ENCODE measurements at regions not wholly inside any gene's neighbourhood (a gene's known extent, or its start where the extent isn't known, plus 50 kb on each side); places are given as distances from the start of the nearest gene placed in this dataset.

DNA sequence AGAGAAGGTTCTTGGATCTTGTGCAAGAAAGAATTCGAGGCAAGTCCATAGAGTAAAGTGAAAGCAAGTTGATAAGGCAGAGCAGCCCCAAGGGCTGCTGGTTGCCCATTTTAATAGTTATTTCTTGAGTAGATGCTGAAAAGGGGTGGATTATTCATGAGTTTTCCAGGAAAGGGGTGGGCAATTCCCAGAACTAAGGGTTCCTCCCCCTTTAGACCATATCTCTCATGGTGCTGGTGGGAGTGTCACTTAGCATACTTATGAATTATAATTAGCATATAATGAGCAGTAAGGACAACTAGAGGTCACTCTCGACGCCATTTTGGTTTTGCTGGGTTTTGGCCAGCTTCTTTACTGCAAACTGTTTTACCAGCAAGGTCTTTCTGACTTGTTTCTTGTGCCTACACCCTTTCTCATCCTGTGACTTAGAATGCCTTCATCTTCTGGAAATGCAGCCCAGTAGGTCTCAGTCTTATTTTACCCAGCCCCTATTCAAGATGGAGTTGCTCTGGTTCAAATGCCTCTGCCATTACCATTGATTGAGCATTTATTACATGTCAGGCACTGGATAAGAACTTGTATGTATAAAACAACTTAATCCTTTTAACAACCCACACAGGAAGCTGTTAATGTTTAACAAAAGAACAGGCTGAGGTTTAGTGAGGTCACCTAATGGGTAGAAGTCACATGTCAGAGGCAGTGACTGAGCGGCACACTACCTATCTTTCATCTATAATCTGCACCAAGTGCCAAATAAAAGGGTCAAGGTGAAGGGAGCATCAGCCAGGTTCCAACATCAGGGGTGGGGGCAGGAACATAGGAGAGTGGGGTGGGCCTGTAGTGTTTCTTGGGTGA, 250.9 kb downstream of the ICOS start:
- DNase-seq: no peak

DNA sequence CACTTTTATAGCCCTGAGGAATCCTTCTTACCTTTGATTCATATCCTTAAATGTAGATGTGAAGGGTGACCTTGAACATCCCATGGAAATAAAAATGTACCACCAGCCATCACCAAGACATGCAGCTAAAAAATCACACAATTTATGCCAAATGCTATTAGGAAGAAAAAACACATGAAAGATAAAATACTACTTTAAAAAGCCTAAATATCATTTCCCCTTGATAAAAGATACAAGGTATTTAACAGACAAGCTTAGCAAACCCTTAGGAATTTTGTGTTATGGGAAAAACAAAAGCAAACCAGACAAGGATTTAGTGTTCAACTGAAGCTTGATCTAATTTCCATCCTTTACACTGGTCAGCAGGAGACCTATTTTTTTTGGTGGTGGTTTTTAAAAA, 255.0 kb downstream of the ICOS start:
- DNase-seq: no peak

DNA sequence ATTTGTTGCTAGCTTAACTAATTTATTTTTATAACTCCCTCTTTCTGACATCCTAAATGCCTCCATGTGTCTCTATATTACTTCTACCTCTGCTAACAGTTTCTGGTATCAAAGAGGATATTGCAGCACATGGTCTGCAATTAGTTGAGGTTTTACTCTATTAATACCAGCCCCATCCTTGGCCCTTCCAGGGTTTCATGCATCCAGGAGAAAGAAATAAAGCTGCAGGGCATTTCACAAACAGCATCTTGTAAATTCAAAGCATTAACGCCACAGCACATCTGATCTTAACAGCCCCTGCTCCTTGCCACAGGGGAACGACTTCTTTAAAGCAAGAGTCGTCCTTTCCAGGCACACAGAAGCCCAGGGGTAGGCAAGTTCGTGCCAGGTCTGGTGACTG, 258.9 kb downstream of the ICOS start:
- DNase-seq: no peak

DNA sequence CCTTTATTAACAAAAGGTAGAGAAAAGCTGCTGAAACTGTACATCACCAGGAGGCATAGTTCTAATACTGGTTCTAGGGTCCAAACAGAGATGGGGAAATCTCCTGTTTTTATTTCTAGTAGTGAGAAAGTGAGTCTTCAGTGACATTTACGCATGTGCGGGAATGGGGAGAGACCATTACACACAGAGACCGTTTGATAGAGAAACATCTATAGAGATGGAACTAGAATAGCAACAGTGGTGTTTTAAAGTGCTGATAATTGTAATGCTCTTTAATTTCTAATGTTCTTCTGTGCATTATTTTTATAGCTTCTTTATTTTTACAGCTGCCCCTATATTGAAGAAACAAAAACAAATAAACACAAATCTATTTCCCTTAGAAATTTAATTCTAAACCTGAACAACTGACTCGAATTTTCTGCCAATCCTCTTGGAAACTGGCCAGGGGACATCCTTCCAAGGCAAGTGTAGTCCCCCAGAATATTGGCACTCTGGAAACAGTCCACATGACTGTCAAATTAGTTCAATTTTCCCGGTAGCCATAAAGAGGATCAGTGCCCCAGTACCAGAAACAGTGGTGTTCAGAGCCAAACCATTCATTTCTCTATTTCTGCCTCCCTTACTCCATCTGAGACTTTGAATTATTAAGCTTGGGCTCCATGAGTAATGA, 260.9 kb downstream of the ICOS start:
- DNase-seq: no peak

DNA sequence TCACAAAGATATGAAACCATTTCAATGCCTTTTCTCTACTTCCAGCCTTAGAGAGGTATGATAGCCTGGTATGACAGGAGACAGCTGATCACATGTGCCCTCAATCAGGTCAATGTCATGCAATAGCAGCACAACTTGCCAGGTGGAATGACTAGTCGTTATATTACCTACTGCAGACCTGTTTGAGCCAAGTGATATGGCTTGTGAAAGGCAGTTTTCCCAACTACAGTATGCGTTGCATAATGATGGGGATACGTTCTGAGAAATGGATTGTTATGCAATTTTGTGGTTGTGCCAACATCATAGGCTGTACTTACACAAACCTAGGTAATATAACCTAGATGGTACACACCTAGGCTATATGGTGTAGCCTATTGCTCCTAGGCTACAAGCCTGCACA, 262.8 kb downstream of the ICOS start:
- DNase-seq: no peak

DNA sequence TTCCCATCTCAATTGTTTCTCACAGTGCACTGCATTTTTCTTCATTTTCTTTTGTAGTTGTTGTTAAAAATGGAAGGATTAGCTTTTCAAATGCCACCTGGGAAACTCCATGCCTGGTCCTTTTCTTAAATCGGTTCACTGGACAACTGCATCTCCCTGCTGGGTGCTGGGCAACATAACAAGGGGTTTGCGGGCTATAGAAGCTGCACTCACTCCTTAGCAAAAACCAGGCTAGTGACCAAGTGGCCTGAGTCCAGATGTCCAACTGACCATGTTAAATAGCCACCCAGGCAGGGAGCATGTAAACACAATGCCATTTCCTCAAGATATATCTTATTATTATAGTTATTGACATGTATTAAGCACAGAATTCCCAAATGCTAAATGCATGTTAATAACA, 264.9 kb downstream of the ICOS start:
- no peak for DNase-seq

DNA sequence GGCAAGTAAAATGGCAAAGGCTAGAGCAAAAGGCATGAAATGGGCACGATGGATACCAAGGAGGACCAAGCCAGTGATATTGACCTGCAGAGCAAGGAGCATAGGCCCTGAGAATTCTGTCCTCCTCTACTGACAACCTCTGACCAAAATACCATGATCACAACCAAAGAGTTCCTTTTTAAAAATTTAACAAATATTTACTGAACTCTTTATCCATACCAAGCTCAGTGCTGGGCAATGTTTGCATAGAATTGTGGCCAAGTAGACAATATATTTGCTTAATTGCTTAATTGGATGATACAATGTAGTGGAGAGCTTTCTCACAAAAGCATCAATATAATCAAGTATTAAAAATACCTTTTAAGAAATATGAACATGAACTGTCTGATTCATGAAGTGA, 265.7 kb downstream of the ICOS start:
- no peak for DNase-seq

DNA sequence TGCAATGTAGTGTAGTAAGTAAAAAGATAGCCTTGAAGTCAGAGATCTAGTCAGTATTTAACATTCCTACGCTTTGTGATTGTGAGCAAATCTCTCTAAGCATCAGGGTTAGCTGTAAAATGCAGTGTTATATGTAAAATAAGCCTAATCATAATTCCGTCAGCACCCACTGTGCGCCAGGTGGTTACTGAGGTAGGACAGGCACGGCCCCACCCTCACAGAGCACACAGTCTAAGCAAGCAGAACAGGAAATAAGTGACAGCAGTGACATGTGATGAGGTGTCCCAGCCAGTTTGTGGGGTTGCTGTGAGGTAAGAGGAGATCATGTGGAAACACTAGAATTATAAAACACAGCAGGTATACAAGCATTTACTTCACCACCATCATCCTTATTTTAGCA, 267.1 kb downstream of the ICOS start:
- no peak for DNase-seq

DNA sequence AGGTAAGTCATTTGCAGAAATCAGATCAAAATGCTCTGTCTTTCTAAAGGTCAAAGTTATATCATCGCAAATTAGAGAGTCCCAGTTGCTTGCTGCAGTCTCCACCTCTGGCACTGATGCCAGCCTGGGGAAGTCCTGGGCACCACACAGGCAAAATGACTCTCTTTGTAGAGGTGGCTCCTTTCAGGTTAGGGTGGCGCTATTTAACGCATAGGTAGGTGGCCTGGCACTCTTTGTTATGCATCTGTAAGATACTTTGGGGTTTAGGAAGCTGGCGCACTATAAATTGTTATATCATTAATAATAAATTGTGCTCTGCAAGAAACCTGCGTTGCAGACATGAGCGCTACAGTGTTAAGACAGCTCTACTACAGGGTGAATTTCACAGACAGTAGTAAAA, 268.5 kb downstream of the ICOS start:
- no peak for DNase-seq

DNA sequence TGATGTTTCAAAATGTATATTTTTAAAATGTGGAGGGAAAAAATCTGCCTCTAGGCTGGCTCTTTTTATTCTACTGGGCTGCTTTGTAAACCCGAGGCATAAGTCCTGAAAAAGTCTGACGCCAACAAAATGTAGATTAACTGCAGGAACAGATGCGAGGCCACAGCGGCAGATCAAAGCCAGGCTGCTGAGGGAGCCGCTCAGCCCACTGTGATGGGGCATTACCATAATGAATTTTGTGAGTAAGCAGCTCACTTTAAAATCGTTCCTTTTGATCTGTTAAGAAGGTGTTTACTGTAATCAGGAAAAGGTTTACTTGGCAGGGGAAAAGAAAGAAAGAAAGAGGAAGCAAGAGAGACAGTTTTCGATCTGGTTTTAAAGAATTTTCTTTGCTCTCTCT, 269.0 kb downstream of the ICOS start:
- no peak for DNase-seq

DNA sequence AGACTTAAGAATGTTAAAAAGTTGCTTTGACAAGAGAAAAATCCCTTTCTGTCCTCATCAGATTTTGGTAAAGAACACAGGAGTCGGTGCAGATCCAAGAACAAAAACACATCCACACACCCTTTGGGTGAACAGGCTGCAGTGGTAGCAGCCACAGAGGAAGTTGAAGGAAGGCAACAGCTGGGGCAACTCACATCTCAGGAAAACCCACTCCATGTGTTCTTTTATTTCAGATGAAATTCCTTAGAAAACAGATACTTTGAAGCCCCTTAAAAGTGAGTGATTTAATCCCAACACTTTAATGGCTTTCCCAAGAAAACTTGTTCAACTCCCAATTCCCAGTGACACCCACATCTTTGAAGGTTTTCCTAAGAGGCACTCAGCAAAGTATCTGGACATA, 271.3 kb downstream of the ICOS start:
- DNase-seq: no peak

DNA sequence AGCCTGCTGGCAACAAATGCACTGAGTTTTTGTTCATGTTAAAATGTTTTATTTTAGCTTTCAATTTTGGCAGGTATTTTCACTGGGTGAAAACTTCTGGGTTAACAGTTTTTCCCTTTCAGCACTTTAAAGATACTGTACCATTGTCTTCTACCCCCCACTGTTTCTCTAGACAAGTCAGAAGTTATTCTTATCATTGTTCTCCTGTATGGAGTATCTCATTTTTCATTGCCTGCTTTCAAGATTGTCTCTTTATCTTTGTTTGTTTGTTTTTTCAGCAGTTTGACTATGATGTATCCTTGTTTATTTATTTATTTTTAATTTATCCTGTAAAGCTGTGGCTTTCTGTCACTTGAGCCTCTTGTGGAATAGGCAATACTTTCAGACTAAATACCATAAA, 277.0 kb downstream of the ICOS start:
- no peak for DNase-seq

DNA sequence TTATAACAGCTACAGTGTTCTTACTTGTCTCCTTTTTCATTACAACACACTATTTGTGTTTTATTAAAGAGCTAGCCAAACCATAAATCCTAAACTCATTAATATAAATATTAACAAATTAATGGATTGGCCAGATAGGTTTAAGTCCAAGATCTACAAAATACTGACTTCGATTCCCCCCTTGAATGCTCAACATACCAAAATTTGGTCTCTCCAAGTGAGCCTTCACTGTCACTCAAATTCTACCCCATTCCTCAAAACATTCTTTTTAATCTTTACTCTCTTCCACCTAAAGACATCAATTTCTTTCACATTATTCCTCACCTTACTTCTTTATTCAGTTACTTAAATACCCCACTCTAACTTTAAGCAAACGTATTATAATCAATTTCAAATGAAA, 281.5 kb downstream of the ICOS start:
- no peak for DNase-seq

DNA sequence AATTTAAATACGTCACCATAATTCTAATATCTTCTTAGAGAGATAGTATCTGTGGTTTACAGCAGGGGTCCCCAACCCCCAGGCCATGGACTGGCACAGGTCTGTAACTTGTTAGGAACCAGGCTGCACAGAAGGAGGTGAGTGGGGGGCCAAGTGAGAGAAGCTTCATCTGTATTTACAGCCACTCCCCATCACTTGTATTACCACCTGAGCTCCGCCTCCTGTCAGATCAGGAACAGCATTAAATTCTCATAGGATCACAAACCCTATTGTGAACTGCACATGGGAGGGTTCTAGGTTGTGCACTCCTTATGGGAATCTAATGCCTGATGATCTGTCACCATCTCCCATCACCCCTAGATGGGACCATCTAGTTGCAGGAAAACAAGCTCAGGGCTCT, 282.6 kb downstream of the ICOS start:
- DNase-seq: no peak

DNA sequence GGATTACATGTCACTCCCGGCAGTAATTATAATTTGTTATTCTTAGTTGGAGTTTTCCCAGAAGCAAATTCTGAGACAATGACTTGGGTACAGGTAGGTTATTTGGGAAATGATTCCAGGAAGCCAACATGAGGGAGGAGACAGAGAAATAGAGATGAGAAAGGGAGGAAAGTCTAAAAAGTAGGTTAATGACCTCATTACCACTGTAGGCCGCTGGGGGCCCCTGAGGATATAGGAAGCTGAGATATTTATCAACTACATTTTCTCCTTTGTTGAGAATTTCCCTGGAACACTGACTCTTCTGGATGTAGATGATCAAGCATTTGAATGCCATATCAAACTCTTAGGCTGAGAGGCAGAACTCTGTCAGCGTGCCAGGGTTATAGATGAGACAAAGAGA, 284.3 kb downstream of the ICOS start:
- no peak for DNase-seq

DNA sequence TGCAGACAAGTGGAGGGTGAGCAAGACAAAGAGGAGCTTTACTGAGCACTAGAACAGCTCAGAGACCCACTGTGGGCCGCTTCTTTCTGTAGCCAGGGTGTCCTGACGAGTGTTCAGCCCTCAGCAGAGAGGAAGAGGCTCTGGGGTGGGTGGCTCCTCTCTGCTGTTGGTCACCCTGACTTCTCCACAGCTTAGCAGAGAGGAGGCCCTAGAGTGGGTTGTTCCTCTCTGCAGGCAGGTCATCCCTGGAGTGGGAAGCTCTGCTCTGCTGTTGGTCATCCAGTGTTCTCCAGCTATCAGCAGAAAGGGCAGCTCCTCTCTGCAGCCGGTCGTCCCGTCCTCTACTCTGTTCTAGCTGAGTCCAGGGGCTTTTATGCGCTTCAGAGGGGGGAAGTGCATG, 286.5 kb downstream of the ICOS start:
- no peak for DNase-seq

DNA sequence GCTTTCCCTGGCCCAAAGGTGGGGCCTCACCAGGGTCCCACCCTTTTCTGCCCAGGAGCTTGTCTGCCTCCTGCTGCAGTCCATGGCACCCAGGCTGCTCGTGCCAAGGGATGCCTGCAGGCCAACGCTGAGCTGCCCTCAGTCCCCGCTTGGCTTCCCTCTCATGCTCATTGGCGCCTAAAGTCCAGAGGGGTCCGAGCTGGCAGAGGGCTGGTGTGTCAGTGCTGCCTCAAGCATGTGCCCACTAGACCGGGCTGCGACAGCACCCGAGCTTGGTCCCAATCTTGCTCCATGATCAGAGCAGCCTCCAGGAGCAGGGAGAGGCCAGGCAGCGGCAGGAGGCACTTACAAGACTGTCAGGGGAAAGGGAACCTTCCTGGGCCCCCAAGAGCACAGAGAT, 287.0 kb downstream of the ICOS start:
- DNase-seq: no peak

DNA sequence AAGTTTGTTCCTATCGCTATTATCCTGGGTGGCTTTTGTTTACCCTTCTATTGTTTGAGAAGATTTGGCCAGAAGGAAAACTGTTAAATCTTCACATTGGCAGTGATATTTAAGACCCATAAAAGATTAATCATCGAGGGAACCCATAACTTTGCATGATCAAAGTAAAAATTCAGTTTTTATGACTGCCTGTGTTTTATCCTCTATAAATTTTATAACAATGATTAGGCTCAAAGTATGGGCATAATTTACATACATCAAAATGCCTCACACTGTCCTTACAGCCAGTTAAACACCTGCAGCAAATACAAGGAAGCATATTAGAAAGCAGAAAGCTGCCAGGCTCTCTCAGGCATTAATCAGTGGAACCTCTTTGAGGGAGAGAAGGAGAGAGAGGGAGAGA, 289.1 kb downstream of the ICOS start:
- DNase-seq: no peak

DNA sequence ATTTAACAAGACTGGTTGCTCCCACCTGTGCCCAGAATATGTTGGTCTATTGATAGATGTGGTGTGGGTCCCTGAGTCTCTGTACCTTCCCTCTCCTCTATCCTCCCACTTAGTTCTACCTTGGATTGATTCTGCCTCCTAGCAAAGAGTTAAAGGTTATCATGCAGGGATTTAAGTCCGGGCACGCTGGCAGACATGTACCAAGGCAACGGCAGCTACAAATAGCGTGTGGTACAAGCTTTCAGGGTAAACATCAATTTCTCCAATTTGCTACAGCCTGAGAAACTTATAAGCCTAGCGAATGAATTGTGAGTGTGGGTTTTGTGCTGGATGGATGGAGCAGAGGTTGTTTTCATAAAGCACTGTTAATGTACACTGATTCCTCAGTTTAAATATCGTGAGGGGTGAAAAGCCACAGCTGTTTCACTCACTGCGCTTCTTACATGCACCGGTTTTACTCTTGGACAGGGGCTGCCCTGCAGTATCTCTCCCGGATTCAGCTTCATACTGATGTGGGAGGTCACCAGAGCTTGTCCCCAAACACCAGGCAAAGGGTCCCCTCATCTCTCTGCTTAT, 289.8 kb downstream of the ICOS start:
- no peak for DNase-seq

DNA sequence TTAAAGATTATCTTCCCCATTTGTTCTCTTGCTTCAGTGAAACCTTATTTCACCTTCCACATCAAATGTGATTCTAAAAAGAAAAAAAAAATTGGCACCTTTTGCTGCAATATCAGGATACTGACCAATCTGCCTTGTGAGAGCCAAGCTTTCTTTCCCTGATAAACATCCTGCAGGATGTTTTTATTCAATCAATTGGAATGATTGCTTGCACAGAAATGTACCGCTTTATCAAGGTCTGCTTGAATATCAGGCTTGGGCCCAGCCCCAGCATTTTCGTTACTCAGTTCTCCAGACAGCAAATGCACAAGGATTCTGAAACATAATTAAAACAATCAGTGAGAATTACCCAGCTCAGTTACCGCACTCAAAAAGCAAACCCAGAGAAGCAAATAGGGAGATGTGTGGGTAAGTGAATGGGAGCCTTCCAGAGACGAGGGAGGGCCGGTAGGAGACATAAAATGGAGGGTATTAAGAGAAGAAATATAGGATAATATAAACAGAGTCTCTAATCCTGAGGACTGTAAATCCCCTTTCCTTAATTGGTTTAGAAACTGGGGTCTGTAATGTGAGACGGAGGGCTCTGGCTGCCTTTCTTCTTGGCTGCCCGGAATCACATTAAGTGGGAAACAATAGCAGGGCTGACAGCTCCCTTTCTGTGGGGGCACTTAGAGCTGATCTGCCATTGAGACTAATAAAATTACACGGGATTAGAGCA, 291.8 kb downstream of the ICOS start:
- DNase-seq: peak; percentile 52

DNA sequence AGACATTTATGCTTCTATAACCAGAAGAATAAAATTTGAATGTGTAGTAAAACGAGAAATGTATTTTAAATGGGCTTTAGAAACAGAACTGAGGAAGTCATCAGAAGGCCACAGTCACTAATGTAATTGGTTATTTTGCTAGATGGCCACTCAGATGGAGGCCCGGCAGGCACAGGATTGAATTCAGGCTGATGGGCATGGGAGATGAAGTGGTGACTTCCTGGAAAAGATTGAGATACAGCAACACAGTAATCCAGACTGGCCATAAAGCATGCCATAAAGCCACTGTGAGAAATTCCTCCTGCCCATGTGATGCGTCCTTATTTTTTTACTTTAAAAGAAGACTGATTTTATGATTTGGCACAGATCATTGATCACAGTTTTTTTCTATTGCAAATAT, 297.7 kb downstream of the ICOS start:
- DNase-seq: no peak

DNA sequence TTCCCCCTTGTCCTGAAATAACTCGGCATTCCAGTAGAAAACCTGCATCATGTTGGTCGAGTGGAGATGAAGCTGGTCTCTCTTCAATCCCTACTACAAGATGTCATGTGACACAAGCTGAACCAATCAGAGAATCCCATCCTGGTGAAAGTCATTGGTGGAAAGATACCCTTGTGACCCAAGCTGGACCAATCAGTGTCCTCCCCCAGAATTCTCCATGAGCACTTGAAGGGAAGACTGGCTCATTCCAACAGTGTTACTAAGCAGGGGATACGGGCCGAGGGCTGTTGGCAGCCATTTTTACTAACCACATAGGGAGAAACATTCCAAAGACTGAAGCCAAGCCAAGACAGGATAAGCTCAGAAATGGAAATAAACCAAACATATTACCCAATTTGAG, 298.3 kb downstream of the ICOS start:
- no peak for DNase-seq

DNA sequence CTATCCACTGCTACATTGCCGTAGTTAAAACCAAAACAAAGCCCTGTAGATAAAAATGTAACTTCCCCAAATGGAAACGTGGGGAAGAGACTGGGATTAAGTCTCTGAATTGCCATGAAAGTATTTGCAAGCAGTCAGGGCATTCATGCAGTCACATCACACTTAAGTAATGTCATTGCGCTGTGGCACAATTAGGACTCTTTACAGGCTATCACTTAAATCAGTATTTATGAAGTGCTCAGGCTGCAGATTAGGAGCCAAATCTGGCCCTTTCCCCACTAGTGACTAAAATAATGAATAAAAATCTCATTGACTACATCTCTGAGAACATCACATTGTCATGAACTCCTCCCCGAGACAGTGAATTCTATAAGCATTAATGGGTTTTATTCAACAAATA, 300.9 kb downstream of the ICOS start:
- no peak for DNase-seq

Data from NCI-H1436 (cell line).